GM21515 (cell line): ENCODE measurements at regions not wholly inside any gene's neighbourhood (a gene's known extent, or its start where the extent isn't known, plus 50 kb on each side); places are given as distances from the start of the nearest gene placed in this dataset.

Experiments
- ATAC-seq: cut with Tn5 transposase; IDR thresholded peaks from one replicate; pipeline ENCODE4 v1.9.1; 2021; ENCODE audit not compliant: unreplicated experiment

- ATAC-seq = no peak
Observed at GRCh38 chr15:31486506-31486905, 159.9 kb downstream of the KLF13 start.

DNA sequence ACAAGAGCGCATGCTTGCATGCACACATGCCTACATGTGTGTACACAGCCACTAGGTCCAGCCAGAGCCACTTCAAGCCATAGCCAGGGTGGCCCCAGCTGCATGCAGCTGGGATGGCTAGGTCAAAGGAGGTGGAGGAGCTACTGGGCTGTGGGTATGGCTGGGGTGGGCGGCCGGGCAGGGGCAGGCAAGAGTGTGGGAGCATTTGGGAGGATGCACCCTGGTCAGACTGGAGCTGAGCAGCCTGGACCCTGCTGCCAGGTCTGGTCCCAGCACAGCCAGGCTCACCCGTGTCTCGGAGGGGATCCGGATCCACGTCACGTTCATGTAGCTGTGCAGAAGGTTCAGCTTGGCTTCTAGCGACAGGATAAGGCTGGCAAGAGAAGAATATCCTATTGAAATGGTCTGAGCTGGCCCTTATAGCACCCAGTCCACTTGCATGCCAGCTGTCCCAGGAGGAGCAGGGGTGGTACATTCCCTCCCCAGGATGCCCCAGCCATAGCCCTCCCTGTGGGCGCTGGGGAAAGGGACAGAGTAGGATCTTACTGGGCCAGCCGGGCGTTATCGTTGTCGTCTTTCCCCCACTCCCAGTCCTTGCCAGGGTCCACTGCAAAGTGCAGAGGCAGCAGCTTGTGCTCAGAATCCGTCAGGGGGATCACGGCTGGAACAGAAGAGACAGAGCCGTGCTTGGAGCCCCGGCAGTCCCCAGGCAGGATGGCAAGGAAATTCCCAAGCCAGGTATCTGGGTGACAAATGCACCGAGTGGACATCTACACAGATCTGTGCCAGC lies 160.5 kb downstream of the KLF13 start:
- no peak for ATAC-seq

DNA sequence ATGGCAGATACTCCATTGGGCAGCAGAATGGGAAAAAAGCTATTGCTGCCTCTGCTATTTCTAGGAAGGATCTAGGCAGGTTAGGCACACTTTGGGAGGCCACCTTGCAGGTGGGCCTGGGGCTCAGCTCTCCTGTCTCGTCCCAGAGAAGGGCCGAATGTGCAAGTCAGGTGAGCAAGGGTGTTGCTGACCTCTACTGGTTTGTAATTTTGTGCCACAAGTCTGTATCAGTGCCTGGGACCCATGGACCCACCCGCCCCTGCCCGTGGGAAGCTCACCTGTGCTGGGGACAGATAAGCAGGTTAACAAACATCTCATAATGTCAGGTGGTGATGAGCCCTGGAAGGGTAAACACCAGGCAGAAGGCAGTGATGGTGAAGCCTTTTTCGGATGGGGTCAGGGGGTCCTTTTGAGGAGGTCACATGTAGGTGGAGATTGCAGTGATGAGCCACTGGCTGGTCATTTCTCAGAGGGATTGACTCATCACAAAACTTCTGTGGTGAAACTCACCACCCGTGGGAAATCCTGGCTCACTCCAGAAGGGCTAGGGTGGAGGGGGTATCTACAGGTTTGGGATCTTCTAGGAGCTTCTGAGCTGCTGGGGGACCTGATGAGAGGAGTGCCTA lies 161.3 kb downstream of the KLF13 start:
- ATAC-seq = no peak

DNA sequence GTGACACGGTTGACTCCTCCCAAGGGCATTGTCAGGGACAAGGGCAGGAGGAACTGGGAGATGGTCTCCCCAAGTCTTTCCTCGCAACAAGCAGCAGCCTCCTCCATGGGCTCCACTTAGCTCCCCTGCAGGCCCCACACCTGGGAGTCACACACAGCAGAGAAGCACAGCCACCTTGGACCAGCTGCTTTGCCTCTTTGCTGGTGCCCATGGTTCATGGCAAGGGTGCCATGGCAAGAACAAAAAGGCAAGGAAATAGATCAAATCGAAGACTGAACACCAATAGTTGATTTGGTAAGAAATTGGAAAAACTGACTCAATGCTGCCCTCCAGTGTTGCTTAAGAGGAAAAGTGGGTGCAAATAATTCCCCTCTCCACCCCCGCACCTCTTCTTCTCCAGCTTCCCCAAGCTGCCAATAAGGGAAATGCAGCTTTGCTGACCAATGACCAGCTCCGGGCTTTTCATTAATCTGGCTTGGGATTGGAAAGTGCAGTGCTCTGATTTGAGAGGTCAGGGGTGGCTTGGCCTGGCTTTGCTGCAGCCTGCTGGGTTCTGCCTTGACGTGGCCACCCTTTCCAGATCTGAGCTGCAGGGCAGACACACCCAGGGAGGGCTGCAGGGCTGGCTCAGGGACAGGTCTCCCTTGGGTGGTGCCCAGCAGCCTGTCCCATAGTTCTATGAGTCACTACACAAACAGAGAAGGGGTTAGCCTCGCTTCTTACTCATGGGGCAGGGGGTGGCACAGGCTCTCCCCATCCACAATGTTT lies 162.0 kb downstream of the KLF13 start:
- no peak for ATAC-seq

DNA sequence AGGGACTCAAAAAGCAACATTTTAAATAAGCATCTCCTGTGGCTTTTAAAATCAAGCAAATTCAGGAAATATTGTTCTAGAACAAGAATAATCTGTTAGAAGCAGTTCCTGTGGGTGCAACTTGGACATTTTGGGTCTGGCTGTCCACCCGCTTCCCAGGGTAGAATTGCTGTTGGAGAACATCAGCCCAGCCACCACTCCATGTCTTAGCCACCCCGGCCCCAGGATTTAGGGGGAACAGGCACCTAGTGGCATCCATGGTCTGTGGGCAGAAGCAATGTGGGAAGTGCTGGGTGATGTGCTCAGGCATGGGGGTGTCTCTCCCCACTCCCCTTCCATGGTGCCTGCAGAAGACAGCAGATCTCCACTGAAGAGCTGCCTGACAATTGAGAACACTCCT lies 162.6 kb downstream of the KLF13 start:
- no peak for ATAC-seq

- ATAC-seq = no peak
Observed at GRCh38 chr15:31489801-31490646, 163.4 kb downstream of the KLF13 start.

DNA sequence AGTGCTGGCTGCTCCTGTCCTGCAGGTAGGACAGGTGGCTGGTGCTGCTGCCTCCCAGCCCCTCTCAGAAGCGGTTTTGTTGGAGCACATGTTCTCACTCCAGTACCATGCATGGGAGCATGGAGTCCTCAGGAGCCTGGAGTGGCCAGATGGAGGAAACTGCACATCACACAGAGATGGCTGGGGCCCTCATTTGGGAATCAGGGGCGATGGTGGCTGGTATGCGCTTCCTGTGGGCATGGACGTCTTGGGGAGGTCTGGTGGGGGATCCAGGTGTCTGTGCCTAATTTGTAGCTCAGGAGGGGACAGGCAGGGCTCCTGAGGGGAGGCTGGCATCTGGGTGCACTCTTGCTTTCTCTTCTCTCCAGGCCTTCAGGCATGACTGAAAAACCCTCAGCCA lies 168.2 kb downstream of the KLF13 start:
- ATAC-seq = no peak

DNA sequence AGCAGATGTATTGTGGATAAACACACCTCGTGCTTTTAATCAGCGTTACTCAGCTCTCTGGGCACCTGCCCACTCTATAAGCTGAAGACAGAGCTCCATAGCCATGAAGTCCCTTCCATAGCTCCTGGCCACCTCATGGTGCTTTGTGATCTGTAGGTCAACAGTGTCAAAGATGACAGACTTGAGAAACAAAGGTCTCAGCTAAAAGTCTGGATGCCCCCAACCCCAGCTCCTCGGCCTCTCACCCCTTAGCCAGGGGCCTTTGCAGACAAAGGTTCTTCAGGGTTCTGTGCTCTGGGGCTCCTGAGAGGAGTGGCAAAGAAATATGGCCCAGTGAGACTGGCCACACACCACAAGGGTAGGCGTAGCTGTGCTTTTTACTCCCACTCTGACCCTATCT lies 168.6 kb downstream of the KLF13 start:
- ATAC-seq = no peak

DNA sequence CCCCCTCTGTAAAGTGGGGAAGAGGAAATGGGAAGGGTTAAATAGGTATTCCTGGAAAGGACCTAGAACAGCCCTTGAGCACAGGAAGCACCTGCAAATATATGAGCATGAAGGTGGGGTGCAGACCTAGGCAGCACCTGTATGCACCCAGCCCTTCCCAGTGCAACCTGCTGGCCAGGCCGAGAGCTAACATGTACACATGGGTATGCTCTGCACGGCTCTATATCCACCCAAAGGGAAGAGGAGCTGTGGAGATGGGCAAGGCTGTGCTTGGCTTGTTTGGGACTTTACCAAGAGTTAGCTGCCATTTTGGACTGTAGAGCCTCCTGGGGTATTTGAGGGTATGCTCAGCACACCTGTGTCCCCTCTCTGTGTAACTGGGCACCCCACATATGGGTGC lies 171.2 kb downstream of the KLF13 start:
- ATAC-seq = no peak

DNA sequence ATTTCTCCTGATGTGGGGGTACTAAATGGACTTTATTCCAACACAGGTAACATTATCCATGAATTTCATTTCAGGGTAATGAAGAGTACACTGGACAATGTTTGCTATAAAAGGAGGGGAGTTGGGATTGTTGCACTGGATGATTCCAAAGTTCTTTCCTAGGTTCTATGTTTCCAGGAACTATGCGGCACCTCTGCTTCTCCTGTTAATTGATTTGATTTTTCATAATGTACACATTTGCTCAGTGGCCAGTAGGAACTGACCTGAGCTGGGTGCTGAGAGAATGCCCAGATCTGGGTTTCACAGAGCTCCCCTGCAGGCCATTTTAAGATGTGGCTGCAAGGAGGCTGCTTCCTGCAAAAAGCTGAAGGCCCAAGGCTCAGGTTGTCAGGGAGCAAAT lies 171.7 kb downstream of the KLF13 start:
- no peak for ATAC-seq

DNA sequence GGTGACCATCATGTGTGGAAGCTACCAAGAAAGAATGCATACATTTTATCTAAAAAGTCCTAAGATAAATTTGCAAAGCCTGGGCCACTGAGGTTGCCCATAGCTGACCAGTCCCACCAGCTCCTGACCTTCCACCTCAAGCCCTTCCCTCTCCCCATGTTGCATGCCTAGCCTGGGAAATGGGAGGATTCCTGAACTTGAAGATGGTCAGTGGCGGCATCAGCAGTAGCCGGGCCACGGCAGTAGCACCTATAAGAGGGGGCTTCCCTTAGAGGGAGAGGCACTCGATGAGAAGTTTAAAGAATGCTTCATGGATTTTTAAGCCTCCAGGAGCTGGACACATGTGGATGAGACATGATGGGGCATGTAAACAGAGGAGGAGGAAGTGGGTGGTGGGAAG lies 172.1 kb downstream of the KLF13 start:
- ATAC-seq = no peak

GRCh38 chr15:31499236-31499952 lies 172.8 kb downstream of the KLF13 start:
- no peak for ATAC-seq

GRCh38 chr15:31499953-31500765 lies 173.5 kb downstream of the KLF13 start:
- ATAC-seq = no peak

DNA sequence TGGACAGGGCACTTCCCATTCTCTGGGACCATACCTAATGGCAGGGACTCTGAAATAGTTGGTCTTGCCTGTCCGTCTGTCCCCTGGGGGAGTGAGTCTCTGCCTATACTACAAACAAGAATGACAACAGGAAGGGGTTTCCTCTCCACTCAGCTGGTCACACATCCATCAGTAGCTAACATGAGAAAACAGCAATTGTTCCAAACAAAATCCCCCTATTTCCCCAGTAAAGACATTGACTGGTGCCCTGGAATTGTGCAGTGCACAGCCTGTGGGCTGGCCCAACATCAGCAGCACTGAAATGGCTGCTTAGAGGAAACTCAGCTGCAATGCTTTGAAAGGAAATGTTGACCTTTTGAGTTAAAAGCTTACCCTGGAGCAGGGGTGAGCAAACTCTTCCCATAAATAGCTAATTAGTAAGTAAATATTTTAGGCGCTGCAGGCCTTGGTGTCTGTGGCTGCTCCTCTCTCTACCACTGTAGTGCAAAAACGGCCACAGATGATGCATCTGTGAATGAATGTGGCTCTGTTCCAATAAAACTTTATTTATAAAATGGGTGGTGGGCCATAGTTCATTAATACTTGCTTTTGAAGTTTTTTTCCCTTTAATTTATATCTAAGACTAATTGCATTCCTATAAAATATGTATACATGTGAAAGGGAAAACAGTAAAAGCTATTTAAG lies 174.3 kb downstream of the KLF13 start:
- no peak for ATAC-seq

GRCh38 chr15:31501536-31502157 lies 175.0 kb downstream of the KLF13 start:
- ATAC-seq = no peak

DNA sequence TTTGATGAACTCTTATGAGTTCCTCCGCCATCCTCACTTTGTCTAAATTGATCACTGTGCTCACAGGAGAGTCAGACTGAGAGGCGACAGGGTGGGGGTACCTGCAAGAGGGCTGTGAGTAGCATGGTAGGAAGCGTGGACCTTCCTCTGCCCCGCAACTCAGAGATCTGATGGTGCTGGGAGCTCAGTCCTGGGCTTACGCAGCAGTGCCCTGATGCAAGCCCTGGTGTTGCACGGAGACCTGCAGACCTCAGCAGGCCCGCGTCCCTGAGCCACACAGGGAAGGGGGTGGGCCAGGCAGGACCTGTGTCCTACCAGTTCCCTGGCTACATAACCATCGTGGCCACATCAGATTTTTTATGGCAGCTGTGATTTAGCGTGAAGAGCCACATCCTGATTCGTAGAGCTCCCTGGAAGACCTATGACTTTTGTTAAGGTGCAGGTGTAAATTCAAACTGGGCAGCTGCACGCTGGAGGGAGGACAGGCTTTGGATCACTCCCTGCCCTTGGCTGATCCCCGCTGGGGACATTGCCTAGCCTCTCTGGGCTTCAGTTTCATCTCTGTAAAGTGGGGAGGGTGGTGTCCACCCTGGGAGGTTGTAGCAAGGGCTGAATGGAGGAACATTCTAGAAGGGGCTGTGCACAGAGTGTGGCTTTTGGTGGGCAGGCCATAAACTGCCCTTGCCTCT lies 176.1 kb downstream of the KLF13 start:
- ATAC-seq = no peak

- no peak for ATAC-seq
Observed at GRCh38 chr15:31503256-31503655, 176.6 kb downstream of the KLF13 start.
